OCI-LY3 (cell line): ENCODE measurements at regions not wholly inside any gene's neighbourhood (a gene's known extent, or its start where the extent isn't known, plus 50 kb on each side); places are given as distances from the start of the nearest gene placed in this dataset.

Source experiments
- EZH2phosphoT487 ChIP-seq: fragments of 200-600 bp; shearing (Covaris generic); IDR thresholded peaks from 2 replicates; pipeline ENCODE4 v1.6.1; 2018; ENCODE audit warnings: antibody characterized with exemption, mixed run types, low read depth
- TF ChIP-seq, protein P1 (sequence below): fragments of 200-600, 300-600 bp; sonication (generic); IDR thresholded peaks from 2 replicates; pipeline ENCODE4 v1.5.1; 2014; ENCODE audit warnings: antibody characterized with exemption, low read length, low read depth

- TF ChIP-seq, protein P1, sequence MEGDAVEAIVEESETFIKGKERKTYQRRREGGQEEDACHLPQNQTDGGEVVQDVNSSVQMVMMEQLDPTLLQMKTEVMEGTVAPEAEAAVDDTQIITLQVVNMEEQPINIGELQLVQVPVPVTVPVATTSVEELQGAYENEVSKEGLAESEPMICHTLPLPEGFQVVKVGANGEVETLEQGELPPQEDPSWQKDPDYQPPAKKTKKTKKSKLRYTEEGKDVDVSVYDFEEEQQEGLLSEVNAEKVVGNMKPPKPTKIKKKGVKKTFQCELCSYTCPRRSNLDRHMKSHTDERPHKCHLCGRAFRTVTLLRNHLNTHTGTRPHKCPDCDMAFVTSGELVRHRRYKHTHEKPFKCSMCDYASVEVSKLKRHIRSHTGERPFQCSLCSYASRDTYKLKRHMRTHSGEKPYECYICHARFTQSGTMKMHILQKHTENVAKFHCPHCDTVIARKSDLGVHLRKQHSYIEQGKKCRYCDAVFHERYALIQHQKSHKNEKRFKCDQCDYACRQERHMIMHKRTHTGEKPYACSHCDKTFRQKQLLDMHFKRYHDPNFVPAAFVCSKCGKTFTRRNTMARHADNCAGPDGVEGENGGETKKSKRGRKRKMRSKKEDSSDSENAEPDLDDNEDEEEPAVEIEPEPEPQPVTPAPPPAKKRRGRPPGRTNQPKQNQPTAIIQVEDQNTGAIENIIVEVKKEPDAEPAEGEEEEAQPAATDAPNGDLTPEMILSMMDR = no peak
- no peak for TF ChIP-seq EZH2phosphoT487
These were observed 461.2 kb downstream of the TMEM121 start for GRCh38 chr14:105987563-105987962.
